NT2/D1 (cell line): ENCODE measurements at regions not wholly inside any gene's neighbourhood (a gene's known extent, or its start where the extent isn't known, plus 50 kb on each side); places are given as distances from the start of the nearest gene placed in this dataset.

Source experiments
- DNase-seq: peaks from one replicate; pipeline ENCODE4 v3.0.0-alpha.2; 2011; ENCODE audit warnings: low read depth, low spot score
- H3K27me3 ChIP-seq: 2 replicates; pipeline ENCODE4 v1.6.0; 2011; ENCODE audit warnings: mild to moderate bottlenecking; ENCODE audit not compliant: insufficient read length, insufficient read depth
- H3K36me3 ChIP-seq: 2 replicates; pipeline ENCODE4 v1.6.1; 2011; ENCODE audit warnings: mild to moderate bottlenecking, low read length, mixed read lengths; ENCODE audit not compliant: insufficient read depth, insufficient read length
- H3K4me1 ChIP-seq: 2 replicates; pipeline ENCODE4 v1.5.1; 2011; ENCODE audit not compliant: insufficient read depth, insufficient read length
- H3K4me3 ChIP-seq: 2 replicates; pipeline ENCODE4 v1.5.1; 2011; ENCODE audit warnings: low read depth; ENCODE audit not compliant: insufficient read length
- H3K9ac ChIP-seq: 2 replicates; pipeline ENCODE4 v1.6.0; 2011; ENCODE audit warnings: low read depth; ENCODE audit not compliant: insufficient read length
- H3K9me3 ChIP-seq: 2 replicates; pipeline ENCODE4 v1.5.1; 2011; ENCODE audit warnings: mild to moderate bottlenecking, low read length; ENCODE audit not compliant: insufficient read depth
- SUZ12 ChIP-seq: IDR thresholded peaks from 2 replicates; pipeline ENCODE4 v1.6.1; 2011; ENCODE audit not compliant: insufficient read length, insufficient read depth; ENCODE audit errors: extremely low read depth
- YY1 ChIP-seq: IDR thresholded peaks from 2 replicates; pipeline ENCODE4 v1.6.1; 2011; ENCODE audit not compliant: insufficient read length, insufficient read depth
- ZNF274 ChIP-seq: IDR thresholded peaks from 2 replicates; pipeline ENCODE4 v1.6.1; 2011; ENCODE audit warnings: mild to moderate bottlenecking, low read depth, low read length

DNA sequence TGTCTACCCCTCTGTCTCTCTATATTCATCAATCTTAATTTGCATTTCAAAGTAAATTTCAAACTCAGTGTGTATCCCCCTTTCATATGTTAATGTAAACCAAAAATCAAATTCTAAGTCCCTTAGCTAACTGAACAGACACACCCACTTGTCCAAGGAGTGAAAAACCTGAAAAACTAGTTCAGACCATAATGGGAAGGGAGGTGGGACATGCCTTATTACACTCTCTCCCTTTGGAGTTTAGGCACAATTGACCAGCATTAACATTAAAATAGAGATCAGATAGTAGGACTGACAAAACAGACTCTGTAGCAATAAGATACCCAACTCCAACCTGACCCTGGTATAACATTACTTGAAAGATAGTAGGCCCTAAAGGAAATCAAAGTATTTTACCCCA is 247.7 kb upstream of the GADL1 start:
- TF ChIP-seq YY1 (no peak), ZNF274 (no peak), SUZ12 (no peak)
- Histone ChIP-seq H3K9ac (no peak overlapping the region), H3K4me3 (no peak overlapping the region), H3K27me3 (no peaks in the 10 kb centered on the region), H3K4me1 (no peaks in the 10 kb centered on the region), H3K36me3 (no peaks in the 10 kb centered on the region), H3K9me3 (peaks cover 4% of the 10 kb centered on the region)
- no peak for DNase-seq

DNA sequence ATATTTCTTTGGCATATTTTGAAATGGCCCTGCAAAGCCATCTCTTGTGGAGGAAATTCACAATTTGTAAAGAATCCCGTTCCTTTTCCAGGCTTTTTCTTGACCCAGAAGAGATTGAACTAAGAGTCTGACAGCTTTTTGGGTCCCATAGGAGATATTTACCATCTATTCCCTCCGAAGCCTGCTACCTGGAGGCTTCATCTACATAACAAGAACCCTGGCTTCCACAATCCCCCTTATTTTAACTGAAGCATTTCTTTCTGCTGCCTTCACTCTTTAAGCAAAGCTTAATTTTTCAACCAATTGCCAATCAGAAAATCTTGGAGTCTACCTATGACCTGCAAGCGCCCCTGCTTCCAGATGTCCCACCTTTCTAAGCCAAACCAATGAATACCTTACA is 248.1 kb upstream of the GADL1 start:
- H3K4me1 ChIP-seq, result no peaks in the 10 kb centered on the region
- TF ChIP-seq SUZ12, result no peak
- no peak for TF ChIP-seq YY1
- no peak for TF ChIP-seq ZNF274
- DNase-seq, result no peak
- H3K36me3 ChIP-seq, result no peaks in the 10 kb centered on the region
- H3K4me3 ChIP-seq, result no peak overlapping the region
- H3K9me3 ChIP-seq, result peaks cover 8% of the 10 kb centered on the region
- no peak overlapping the region for H3K9ac ChIP-seq
- no peaks in the 10 kb centered on the region for H3K27me3 ChIP-seq

DNA sequence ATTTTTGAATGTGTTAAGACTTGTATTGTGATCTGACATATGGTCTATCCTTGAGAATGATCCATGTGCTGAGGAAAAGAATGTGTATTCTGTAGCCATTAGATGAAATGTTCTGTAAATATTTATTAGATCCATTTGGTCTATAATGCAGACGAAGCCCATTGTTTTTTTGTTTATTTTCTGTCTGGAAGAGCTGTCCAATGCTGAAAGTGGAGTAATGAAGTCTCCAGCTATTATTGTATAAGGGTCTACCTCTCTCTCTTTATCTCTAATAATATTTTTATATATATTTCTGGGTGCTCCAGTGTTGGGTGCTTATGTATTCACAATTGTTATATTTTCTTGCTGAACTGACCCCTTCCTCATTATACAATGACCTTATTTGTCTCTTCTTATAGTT is 250.6 kb upstream of the GADL1 start:
- Histone ChIP-seq H3K9me3 (peaks cover 11% of the 10 kb centered on the region), H3K9ac (no peak overlapping the region), H3K27me3 (no peaks in the 10 kb centered on the region), H3K36me3 (no peaks in the 10 kb centered on the region), H3K4me3 (no peak overlapping the region), H3K4me1 (no peaks in the 10 kb centered on the region)
- no peak for TF ChIP-seq YY1
- DNase-seq, result no peak

DNA sequence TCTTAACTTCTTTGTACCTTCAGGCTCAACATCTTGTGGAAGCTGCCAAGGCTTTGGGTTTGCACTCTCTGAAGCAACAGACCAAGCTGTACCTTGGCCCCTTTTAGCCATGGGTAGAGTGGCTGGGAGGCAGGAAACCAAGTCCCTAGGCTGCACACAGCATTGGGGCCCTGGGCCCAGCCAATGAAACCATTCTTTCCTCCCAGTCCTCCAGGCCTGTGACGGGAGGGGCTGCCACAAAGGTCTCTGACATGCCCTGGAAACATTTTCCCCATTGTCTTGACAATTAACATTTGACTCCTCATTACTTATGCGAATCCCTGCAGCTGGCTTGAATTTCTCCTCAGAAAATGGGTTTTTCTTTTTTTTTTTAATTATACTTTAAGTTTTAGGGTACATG is 253.1 kb upstream of the GADL1 start:
- H3K9ac ChIP-seq, result no peak overlapping the region
- TF ChIP-seq YY1 (no peak), ZNF274 (no peak), SUZ12 (no peak)

DNA sequence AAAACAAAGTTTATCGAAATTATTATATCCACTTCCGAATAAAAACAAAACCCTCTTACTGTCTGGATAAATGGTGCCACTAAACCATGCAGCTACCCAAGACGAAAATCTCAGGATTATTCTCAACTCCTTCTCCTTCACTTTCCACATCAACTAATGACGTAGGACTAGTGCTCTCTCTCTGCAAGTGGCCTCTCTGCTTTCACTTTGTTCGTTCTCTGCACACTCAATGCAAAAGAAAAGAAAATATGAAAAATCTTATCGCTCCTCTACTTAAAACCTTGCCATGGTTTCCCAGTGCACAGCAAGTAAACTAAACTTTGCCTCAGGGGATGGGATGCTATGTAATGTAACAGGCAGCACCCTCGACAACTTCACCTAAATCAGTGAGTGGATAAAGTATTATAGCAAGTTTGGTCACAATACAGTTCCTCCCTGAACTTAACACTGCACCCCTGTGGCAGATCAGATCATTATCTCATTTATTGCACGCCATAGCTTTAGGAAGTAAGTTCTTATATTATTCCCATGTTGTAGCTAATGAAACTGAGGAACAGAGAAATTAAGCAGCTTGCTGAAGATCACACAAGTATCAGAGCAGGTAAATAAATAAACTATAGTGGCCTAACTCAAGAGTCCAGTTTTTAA is 262.7 kb upstream of the GADL1 start:
- Histone ChIP-seq H3K4me3 (no peak overlapping the region), H3K27me3 (no peaks in the 10 kb centered on the region), H3K4me1 (no peaks in the 10 kb centered on the region), H3K9me3 (no peaks in the 10 kb centered on the region), H3K9ac (no peak overlapping the region), H3K36me3 (no peaks in the 10 kb centered on the region)
- no peak for DNase-seq
- TF ChIP-seq SUZ12, result no peak
- no peak for TF ChIP-seq ZNF274
- no peak for TF ChIP-seq YY1

More for the DNA sequence above, 253.1 kb upstream of the GADL1 start:
- H3K36me3 ChIP-seq, result no peaks in the 10 kb centered on the region
- DNase-seq, result no peak
- no peaks in the 10 kb centered on the region for H3K27me3 ChIP-seq
- H3K4me1 ChIP-seq, result no peaks in the 10 kb centered on the region
- H3K4me3 ChIP-seq, result no peak overlapping the region
- peaks cover 11% of the 10 kb centered on the region for H3K9me3 ChIP-seq

DNA sequence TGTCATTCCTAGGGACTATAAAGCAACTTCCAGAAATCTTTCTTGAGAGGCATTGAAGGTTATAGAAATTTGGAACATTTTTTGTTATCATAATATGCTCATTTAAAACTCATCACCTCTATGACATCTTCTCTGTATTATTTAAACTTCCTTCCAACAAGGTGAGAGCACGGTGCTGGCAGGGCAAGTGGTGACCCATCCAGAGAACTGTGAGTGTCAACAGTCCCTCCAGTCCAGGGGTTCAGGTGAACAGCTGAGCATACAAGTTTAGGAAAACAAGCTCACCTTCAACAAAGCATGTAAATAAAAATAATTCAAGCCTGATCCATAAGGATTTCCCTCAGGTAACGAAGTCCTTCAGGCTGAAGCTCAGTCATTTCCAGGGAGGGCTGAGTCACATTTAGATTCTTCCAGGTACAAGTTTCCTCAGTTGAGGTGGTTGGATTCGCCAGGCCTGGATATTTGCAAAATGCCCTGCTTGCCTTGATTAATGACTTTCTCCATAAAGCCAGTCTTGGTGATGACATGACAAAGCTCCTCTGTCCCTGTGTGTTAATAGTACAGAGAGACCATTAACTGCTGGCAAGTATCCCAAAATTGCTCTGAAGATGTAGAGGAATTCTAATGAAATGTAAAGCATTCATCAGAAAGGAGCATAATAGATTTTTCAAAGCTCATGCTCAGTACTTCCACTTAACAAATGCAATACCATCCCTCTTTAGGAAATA is 263.6 kb upstream of the GADL1 start:
- DNase-seq, result no peak
- Histone ChIP-seq H3K9me3 (no peaks in the 10 kb centered on the region), H3K9ac (no peak overlapping the region), H3K36me3 (no peaks in the 10 kb centered on the region), H3K4me1 (no peaks in the 10 kb centered on the region), H3K4me3 (no peak overlapping the region), H3K27me3 (no peaks in the 10 kb centered on the region)
- TF ChIP-seq SUZ12 (no peak), ZNF274 (no peak), YY1 (no peak)

DNA sequence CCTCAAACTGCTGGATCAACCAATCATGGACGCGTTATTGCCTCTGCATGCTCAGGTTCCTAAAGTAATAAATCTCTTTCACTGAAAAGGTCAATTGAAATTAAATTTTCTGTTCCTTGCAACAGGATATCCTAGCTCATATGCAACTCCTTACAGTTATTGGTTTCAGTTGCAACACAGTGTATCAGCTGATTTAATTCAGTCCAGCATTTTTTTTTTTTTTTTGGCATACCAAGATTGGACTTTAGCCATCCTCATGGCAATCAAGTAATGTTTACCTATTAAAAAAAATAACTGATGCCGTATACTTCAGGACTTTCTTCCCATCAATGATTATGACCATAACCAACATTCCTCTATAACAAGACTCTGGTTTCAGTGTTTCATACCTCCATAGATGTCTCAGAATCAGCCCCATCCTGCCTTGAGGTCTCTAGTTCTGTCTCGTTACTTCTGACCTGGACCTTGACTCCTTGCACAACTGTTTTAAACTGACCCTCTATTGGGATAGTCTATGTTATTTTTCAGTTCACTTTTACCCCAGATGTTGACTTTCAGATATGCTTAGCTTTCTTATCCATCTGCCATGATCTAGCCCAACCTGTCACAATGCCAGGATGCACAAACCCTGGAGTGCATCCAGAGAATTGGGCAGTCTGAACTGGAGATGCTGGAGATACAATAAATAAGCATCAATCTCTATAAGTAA is 265.0 kb upstream of the GADL1 start:
- no peak for DNase-seq
- Histone ChIP-seq H3K9ac (no peak overlapping the region), H3K36me3 (no peaks in the 10 kb centered on the region), H3K4me3 (no peak overlapping the region), H3K9me3 (no peaks in the 10 kb centered on the region), H3K27me3 (no peaks in the 10 kb centered on the region), H3K4me1 (no peaks in the 10 kb centered on the region)
- TF ChIP-seq ZNF274 (no peak), SUZ12 (no peak), YY1 (no peak)
